ENCODE measurements at regions not wholly inside any gene's neighbourhood (a gene's known extent, or its start where the extent isn't known, plus 50 kb on each side); places are given as distances from the start of the nearest gene placed in this dataset.

- Histone ChIP-seq H3K36me3 (ENCODE audit: control insufficient read depth in 5 of 5, insufficient read depth in 5 of 5, low read length in 5 of 5) (no peaks in the 10 kb centered on the region), H3K9me3 (ENCODE audit: control insufficient read depth in 5 of 5, low read length in 5 of 5) (peaks cover 0 to 3% (median 0%) of the 10 kb centered on the region in 5 donors), H3K27me3 (ENCODE audit: control insufficient read depth in 5 of 5, insufficient read depth in 4 of 5, low read length in 5 of 5) (peaks cover 0 to 6% (median 3%) of the 10 kb centered on the region in 5 donors), H3K4me3 (ENCODE audit: low read depth in 1 of 5, low read length in 5 of 5) (no peak overlapping the region), H3K9ac (ENCODE audit: low read length in 5 of 5) (no peak overlapping the region), H3K4me1 (ENCODE audit: control insufficient read depth in 5 of 5, insufficient read depth in 5 of 5, low read length in 5 of 5) (peaks cover 0 to 8% (median 3%) of the 10 kb centered on the region in 5 donors), H3K27ac (ENCODE audit: low read depth, low read length) (no peak overlapping the region)
These were observed 180.0 kb downstream of the USP12 start for GRCh38 chr13:26991508-26992181.

GRCh38 chr13:26989957-26990713 is 181.5 kb downstream of the USP12 start:
- Histone ChIP-seq H3K9me3 (ENCODE audit: control insufficient read depth in 5 of 5, low read length in 5 of 5) (no peaks in the 10 kb centered on the region), H3K4me3 (ENCODE audit: low read depth in 1 of 5, low read length in 5 of 5) (no peak overlapping the region), H3K4me1 (ENCODE audit: control insufficient read depth in 5 of 5, insufficient read depth in 5 of 5, low read length in 5 of 5) (peaks cover 0 to 8% (median 3%) of the 10 kb centered on the region in 5 donors), H3K9ac (ENCODE audit: low read length in 5 of 5) (no peak overlapping the region), H3K27me3 (ENCODE audit: control insufficient read depth in 5 of 5, insufficient read depth in 4 of 5, low read length in 5 of 5) (peaks cover 0 to 6% (median 3%) of the 10 kb centered on the region in 5 donors), H3K36me3 (ENCODE audit: control insufficient read depth in 5 of 5, insufficient read depth in 5 of 5, low read length in 5 of 5) (no peaks in the 10 kb centered on the region), H3K27ac (ENCODE audit: low read depth, low read length) (no peak overlapping the region)

- Histone ChIP-seq H3K9me3 (ENCODE audit: control insufficient read depth in 5 of 5, low read length in 5 of 5) (no peaks in the 10 kb centered on the region), H3K4me1 (ENCODE audit: control insufficient read depth in 5 of 5, insufficient read depth in 5 of 5, low read length in 5 of 5) (peaks cover 0 to 8% (median 3%) of the 10 kb centered on the region in 5 donors), H3K36me3 (ENCODE audit: control insufficient read depth in 5 of 5, insufficient read depth in 5 of 5, low read length in 5 of 5) (no peaks in the 10 kb centered on the region), H3K9ac (ENCODE audit: low read length in 5 of 5) (no peak overlapping the region), H3K4me3 (ENCODE audit: low read depth in 1 of 5, low read length in 5 of 5) (no peak overlapping the region), H3K27ac (ENCODE audit: low read depth, low read length) (no peak overlapping the region), H3K27me3 (ENCODE audit: control insufficient read depth in 5 of 5, insufficient read depth in 4 of 5, low read length in 5 of 5) (peaks cover 0 to 6% (median 3%) of the 10 kb centered on the region in 5 donors)
These were observed 182.2 kb downstream of the USP12 start for GRCh38 chr13:26989261-26989956.

GRCh38 chr13:26988059-26988769 is 183.4 kb downstream of the USP12 start:
- H3K9ac ChIP-seq (ENCODE audit: low read length in 5 of 5) = no peak overlapping the region
- H3K27me3 ChIP-seq (ENCODE audit: control insufficient read depth in 5 of 5, insufficient read depth in 4 of 5, low read length in 5 of 5) = peaks cover 0 to 8% (median 3%) of the 10 kb centered on the region in 5 donors
- no peaks in the 10 kb centered on the region for H3K36me3 ChIP-seq (ENCODE audit: control insufficient read depth in 5 of 5, insufficient read depth in 5 of 5, low read length in 5 of 5)
- H3K4me1 ChIP-seq (ENCODE audit: control insufficient read depth in 5 of 5, insufficient read depth in 5 of 5, low read length in 5 of 5) = peaks cover 0 to 16% (median 4%) of the 10 kb centered on the region in 5 donors
- H3K4me3 ChIP-seq (ENCODE audit: low read depth in 1 of 5, low read length in 5 of 5) = no peak overlapping the region
- H3K9me3 ChIP-seq (ENCODE audit: control insufficient read depth in 5 of 5, low read length in 5 of 5) = no peaks in the 10 kb centered on the region
- no peak overlapping the region for H3K27ac ChIP-seq (ENCODE audit: low read depth, low read length)

GRCh38 chr13:26987486-26988013 is 184.1 kb downstream of the USP12 start:
- Histone ChIP-seq H3K27me3 (ENCODE audit: control insufficient read depth in 5 of 5, insufficient read depth in 4 of 5, low read length in 5 of 5) (peaks cover 0 to 8% (median 3%) of the 10 kb centered on the region in 5 donors), H3K36me3 (ENCODE audit: control insufficient read depth in 5 of 5, insufficient read depth in 5 of 5, low read length in 5 of 5) (no peaks in the 10 kb centered on the region), H3K9me3 (ENCODE audit: control insufficient read depth in 5 of 5, low read length in 5 of 5) (no peaks in the 10 kb centered on the region), H3K4me1 (ENCODE audit: control insufficient read depth in 5 of 5, insufficient read depth in 5 of 5, low read length in 5 of 5) (peaks cover 0 to 19% (median 4%) of the 10 kb centered on the region in 5 donors), H3K9ac (ENCODE audit: low read length in 5 of 5) (no peak overlapping the region), H3K27ac (ENCODE audit: low read depth, low read length) (no peak overlapping the region), H3K4me3 (ENCODE audit: low read depth in 1 of 5, low read length in 5 of 5) (no peak overlapping the region)

GRCh38 chr13:26985285-26985878 is 186.2 kb downstream of the USP12 start:
- H3K36me3 ChIP-seq (ENCODE audit: control insufficient read depth in 5 of 5, insufficient read depth in 5 of 5, low read length in 5 of 5) = no peaks in the 10 kb centered on the region

GRCh38 chr13:26984337-26984736 is 187.3 kb downstream of the USP12 start:
- Histone ChIP-seq H3K27me3 (ENCODE audit: control insufficient read depth in 5 of 5, insufficient read depth in 4 of 5, low read length in 5 of 5) (peaks cover 0 to 7% (median 0%) of the 10 kb centered on the region in 5 donors), H3K36me3 (ENCODE audit: control insufficient read depth in 5 of 5, insufficient read depth in 5 of 5, low read length in 5 of 5) (no peaks in the 10 kb centered on the region), H3K27ac (ENCODE audit: low read depth, low read length) (no peak overlapping the region), H3K9ac (ENCODE audit: low read length in 5 of 5) (no peak overlapping the region), H3K4me3 (ENCODE audit: low read depth in 1 of 5, low read length in 5 of 5) (no peak overlapping the region), H3K9me3 (ENCODE audit: control insufficient read depth in 5 of 5, low read length in 5 of 5) (no peaks in the 10 kb centered on the region), H3K4me1 (ENCODE audit: control insufficient read depth in 5 of 5, insufficient read depth in 5 of 5, low read length in 5 of 5) (peaks cover 0 to 15% (median 4%) of the 10 kb centered on the region in 5 donors)

More at GRCh38 chr13:26985285-26985878, 186.2 kb downstream of the USP12 start:
- H3K27me3 ChIP-seq (ENCODE audit: control insufficient read depth in 5 of 5, insufficient read depth in 4 of 5, low read length in 5 of 5) = peaks cover 0 to 8% (median 2%) of the 10 kb centered on the region in 5 donors
- H3K9ac ChIP-seq (ENCODE audit: low read length in 5 of 5) = no peak overlapping the region
- no peaks in the 10 kb centered on the region for H3K9me3 ChIP-seq (ENCODE audit: control insufficient read depth in 5 of 5, low read length in 5 of 5)
- H3K4me3 ChIP-seq (ENCODE audit: low read depth in 1 of 5, low read length in 5 of 5) = no peak overlapping the region
- H3K27ac ChIP-seq (ENCODE audit: low read depth, low read length) = no peak overlapping the region
- peaks cover 0 to 15% (median 4%) of the 10 kb centered on the region in 5 donors for H3K4me1 ChIP-seq (ENCODE audit: control insufficient read depth in 5 of 5, insufficient read depth in 5 of 5, low read length in 5 of 5)

- H3K27me3 ChIP-seq (ENCODE audit: control insufficient read depth in 5 of 5, insufficient read depth in 4 of 5, low read length in 5 of 5) = peaks cover 0 to 7% (median 0%) of the 10 kb centered on the region in 5 donors
- peaks cover 0 to 15% (median 4%) of the 10 kb centered on the region in 5 donors for H3K4me1 ChIP-seq (ENCODE audit: control insufficient read depth in 5 of 5, insufficient read depth in 5 of 5, low read length in 5 of 5)
- no peaks in the 10 kb centered on the region for H3K36me3 ChIP-seq (ENCODE audit: control insufficient read depth in 5 of 5, insufficient read depth in 5 of 5, low read length in 5 of 5)
- H3K27ac ChIP-seq (ENCODE audit: low read depth, low read length) = no peak overlapping the region
- H3K9me3 ChIP-seq (ENCODE audit: control insufficient read depth in 5 of 5, low read length in 5 of 5) = no peaks in the 10 kb centered on the region
- no peak overlapping the region for H3K4me3 ChIP-seq (ENCODE audit: low read depth in 1 of 5, low read length in 5 of 5)
- no peak overlapping the region for H3K9ac ChIP-seq (ENCODE audit: low read length in 5 of 5)
These were observed 187.9 kb downstream of the USP12 start for GRCh38 chr13:26983543-26984320.

Data from subcutaneous abdominal adipose tissue (tissue), 5 donors.